K562 (cell line): ENCODE measurements at regions not wholly inside any gene's neighbourhood (a gene's known extent, or its start where the extent isn't known, plus 50 kb on each side); places are given as distances from the start of the nearest gene placed in this dataset.

Source experiments
- ATAC-seq: fragments of 200-7000 bp; cut with Tn5 transposase; 3 replicates; pipeline ENCODE4 v1.9.1; 2020; ENCODE audit warnings: moderate library complexity
- BruUV-seq: library from RNA; stranded (reverse); fragments of 400-500 nt; replicated peaks from 2 replicates; lab custom pipeline; 2021; lab: Mats Ljungman, UMichigan
- CTCF ChIA-PET: fragments of 300-600 bp; formaldehyde crosslinking; extraction: SDS; loops from one replicate; lab custom pipeline; 2021; ENCODE audit warnings: low intra/inter-chr PET ratio; lab: Yijun Ruan, JAX
- POLR2A ChIA-PET: fragments of 300-600, 350-650 bp; sonication (Branson Sonifier 250); formaldehyde crosslinking; extraction: SDS; loops from one replicate; lab custom pipeline; 2021; ENCODE audit warnings: antibody characterized with exemption, inconsistent platforms; lab: Yijun Ruan, JAX
- DNase-seq, 4 experiments: peaks; one replicate each; pipeline versions ENCODE4 v3.0.0 to v3.0.0-alpha.2; 2011 to 2018; ENCODE audit warnings: low spot score in 3 of 4, mixed read lengths in 3 of 4; ENCODE audit errors: extremely low read depth in 1 of 4
- FAIRE-seq: peaks from 2 replicates; lab custom pipeline; 2011; peaks lifted over from hg19 to GRCh38; lab: Jason Lieb, UNC
- H2AFZ ChIP-seq: 2 replicates; pipeline ENCODE4 v1.6.0; 2011; ENCODE audit warnings: low read depth, low read length, control low read depth, inconsistent platforms
- H3K27ac ChIP-seq: fragments of 200-600 bp; 3 replicates; pipeline ENCODE4 v1.8.0; 2011; ENCODE audit warnings: low read depth, mild to moderate bottlenecking, control low read depth, inconsistent platforms, low read length, moderate library complexity, mixed read lengths; ENCODE audit errors: extremely low read depth
- H3K27me3 ChIP-seq, 2 experiments: fragments of 300-600 bp in 1 of 2; 2 replicates in 1 of 2; 3 replicates in 1 of 2; pipeline versions ENCODE4 v1.6.0 to v1.8.0; 2011; ENCODE audit warnings: inconsistent platforms in 2 of 2, low read length in 2 of 2, mild to moderate bottlenecking in 1 of 2, mixed read lengths in 1 of 2, moderate library complexity in 1 of 2; ENCODE audit not compliant: control insufficient read depth in 2 of 2, insufficient read depth in 2 of 2
- H3K36me3 ChIP-seq: fragments of 300-600 bp; 3 replicates; pipeline ENCODE4 v1.8.0; 2011; ENCODE audit warnings: mild to moderate bottlenecking, low read length, inconsistent platforms; ENCODE audit not compliant: control insufficient read depth, insufficient read depth
- H3K4me1 ChIP-seq, 2 experiments: fragments of 200-600 bp in 1 of 2; replicated peaks in 1 of 2; 2 replicates in 1 of 2; 3 replicates in 1 of 2; pipeline versions ENCODE4 v1.5.1 to v1.8.0; 2011; ENCODE audit warnings: inconsistent platforms in 2 of 2, low read length in 2 of 2, mild to moderate bottlenecking in 1 of 2, mixed read lengths in 1 of 2, moderate library complexity in 1 of 2; ENCODE audit not compliant: control insufficient read depth in 2 of 2, insufficient read depth in 2 of 2
- H3K4me2 ChIP-seq: 2 replicates; pipeline ENCODE4 v1.6.1; 2011; ENCODE audit warnings: low read length, control low read depth, inconsistent platforms, mixed read lengths; ENCODE audit not compliant: insufficient read depth
- H3K4me3 ChIP-seq: fragments of 200-600 bp; sonication (generic), shearing (Covaris generic); 2 replicates; pipeline ENCODE4 v1.5.1; 2016; ENCODE audit warnings: control low read depth, inconsistent platforms
- H3K79me2 ChIP-seq: fragments of 200-600 bp; 3 replicates; pipeline ENCODE4 v1.8.0; 2011; ENCODE audit warnings: low read length, inconsistent platforms; ENCODE audit not compliant: control insufficient read depth, insufficient read depth
- H3K9ac ChIP-seq, 2 experiments: 2 replicates each; pipeline versions ENCODE4 v1.6.0 to v1.6.1; 2011; ENCODE audit warnings: low read depth in 2 of 2, low read length in 2 of 2, control low read depth in 1 of 2, inconsistent platforms in 1 of 2, mild to moderate bottlenecking in 1 of 2, mixed read lengths in 1 of 2; ENCODE audit not compliant: insufficient read depth in 1 of 2
- H3K9me1 ChIP-seq: one replicate; pipeline ENCODE4 v1.6.0; 2011; ENCODE audit warnings: inconsistent platforms, mild to moderate bottlenecking, low read length, moderate library complexity; ENCODE audit not compliant: control insufficient read depth, insufficient read depth
- H3K9me3 ChIP-seq: replicated peaks from 2 replicates; pipeline ENCODE4 v1.5.1; 2011; ENCODE audit warnings: low read depth, low read length, inconsistent platforms; ENCODE audit not compliant: control insufficient read depth, insufficient read depth
- H4K20me1 ChIP-seq: replicated peaks from 2 replicates; pipeline ENCODE4 v1.6.1; 2011; ENCODE audit warnings: low read length, inconsistent platforms, mixed read lengths; ENCODE audit not compliant: control insufficient read depth, insufficient read depth
- AFF1 ChIP-seq, 2 experiments: fragments of 450-650 bp; IDR thresholded peaks; 2 replicates each; pipeline ENCODE4 v1.6.1; 2018; ENCODE audit warnings: mild to moderate bottlenecking in 2 of 2, low read depth in 1 of 2; ENCODE audit not compliant: partially characterized antibody in 2 of 2
- CHD1 ChIP-seq: fragments of 200-600 bp; sonication (generic); IDR thresholded peaks from one replicate; pipeline ENCODE4 v1.6.1; 2012; ENCODE audit warnings: mild to moderate bottlenecking, moderate library complexity, low read length, inconsistent platforms
- FOSL1 ChIP-seq: fragments of 200-800 bp; sonication (Bioruptor generic); conservative IDR thresholded peaks from 2 replicates; pipeline ENCODE4 v1.6.1; 2016; ENCODE audit warnings: missing genetic modification characterization, missing compliant biosample characterization
- HNRNPL ChIP-seq: fragments of 200-400 bp; formaldehyde crosslinking; IDR thresholded peaks from 2 replicates; pipeline ENCODE4 v1.6.1; 2017; ENCODE audit warnings: low read depth, mild to moderate bottlenecking, low read length
- MCM3 ChIP-seq: fragments of 450-650 bp; IDR thresholded peaks from 2 replicates; pipeline ENCODE4 v1.6.1; 2016
- NR2C2 ChIP-seq, 2 experiments: fragments of 200-800 bp in 1 of 2; sonication (Bioruptor generic) in 1 of 2; sonication (generic) in 1 of 2; formaldehyde crosslinking in 1 of 2; IDR thresholded peaks; 2 replicates each; pipeline versions ENCODE4 v1.6.1 to v1.8.0; 2016 to 2022; ENCODE audit warnings: mild to moderate bottlenecking in 1 of 2, missing compliant biosample characterization in 1 of 2, missing genetic modification characterization in 1 of 2, missing genetic modification reagents in 1 of 2
- PHTF2 ChIP-seq: fragments of 250-450 bp; sonication (Bioruptor Pico); IDR thresholded peaks from 2 replicates; pipeline ENCODE4 v1.5.0; 2021; ENCODE audit warnings: mild to moderate bottlenecking
- RBM15 ChIP-seq: fragments of 200-400 bp; formaldehyde crosslinking; IDR thresholded peaks from 2 replicates; pipeline ENCODE4 v1.6.1; 2018; ENCODE audit warnings: mild to moderate bottlenecking, low read length, moderate library complexity; ENCODE audit not compliant: insufficient read depth
- RBM25 ChIP-seq: fragments of 200-400 bp; formaldehyde crosslinking; IDR thresholded peaks from 2 replicates; pipeline ENCODE4 v1.6.1; 2018; ENCODE audit warnings: low read length, low read depth, moderate library complexity; ENCODE audit not compliant: severe bottlenecking
- RHOXF2B ChIP-seq: fragments of 250-450 bp; sonication (Bioruptor Pico); conservative IDR thresholded peaks from 2 replicates; pipeline ENCODE4 v1.5.1; 2021
- SMARCA5 ChIP-seq: fragments of 450-650 bp; IDR thresholded peaks from 2 replicates; pipeline ENCODE4 v1.6.1; 2016
- ZNF24 ChIP-seq: fragments of 450-650 bp; IDR thresholded peaks from 2 replicates; pipeline ENCODE4 v1.6.1; 2016
- ZNF316 ChIP-seq: fragments of 450-650 bp; IDR thresholded peaks from 2 replicates; pipeline ENCODE4 v1.6.1; 2016
- WGBS: fragments of 100-300 bp; shearing (Covaris generic); methylation state at CpG from one replicate; pipeline ENCODE4 v1.1.6; 2016; ENCODE audit warnings: low coverage, mixed read lengths; ENCODE audit not compliant: insufficient coverage; ENCODE audit errors: missing lambda C conversion rate; 5-methylcytosine and 5-hydroxymethylcytosine counted together
- in situ Hi-C: fragments of 300-500 bp; cut with MboI; formaldehyde crosslinking; loops from 4 replicates; pipeline ENCODE4 v1.15.0; 2018; ENCODE audit warnings: inconsistent platforms, mixed read lengths
- intact Hi-C: fragments of 100-400 bp; cut with micrococcal nuclease; formaldehyde crosslinking; loops from 2 replicates; pipeline ENCODE4 v1.14.2; 2022

DNA sequence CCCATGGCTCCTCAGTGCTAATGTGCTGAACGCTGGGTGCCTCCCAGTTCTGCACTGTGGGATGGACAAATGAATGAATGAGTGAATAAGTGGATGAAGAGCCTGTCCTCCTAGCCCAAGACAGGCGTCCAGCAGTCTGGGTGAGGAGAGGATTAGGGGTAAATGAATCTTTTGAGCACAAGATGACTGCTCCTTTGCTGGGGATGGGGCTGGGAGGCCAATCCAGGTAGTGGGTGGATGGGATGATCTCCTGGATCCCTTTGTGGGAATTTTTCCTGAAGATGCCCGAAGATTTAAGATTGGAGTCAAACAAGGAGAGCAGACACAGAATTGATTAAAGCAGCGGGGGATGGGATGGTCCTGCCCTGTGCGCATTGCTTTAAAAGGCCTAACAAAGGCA lies 65.3 kb upstream of the MLN start:
- intact Hi-C loops (no loop called here), in situ Hi-C loops (no loop called here)
- POLR2A ChIA-PET: interaction anchor here (0.7 to 1.6 kb wide), 6 partner anchors 8 to 29 kb away, joined by 3 to 5 read pairs (median 4); no protein-coding TSS in a partner anchor
- no peak for FAIRE-seq
- H3K27me3 ChIP-seq: peaks cover 36 to 74% of the 10 kb centered on the region in 2 experiments
- no peak for DNase-seq
- H3K4me1 ChIP-seq: no peaks in the 10 kb centered on the region; a peak in 1 of 5 replicates
- no peaks in the 10 kb centered on the region for H3K79me2 ChIP-seq
- no peak overlapping the region for H3K27ac ChIP-seq
- WGBS: 12% methylated on average over 5 of the region's 5 CpGs
- H3K36me3 ChIP-seq: no peaks in the 10 kb centered on the region
- CTCF ChIA-PET: no interaction called here
- H4K20me1 ChIP-seq: no peaks in the 10 kb centered on the region; the same call in 1 of the 2 replicates
- H3K9me3 ChIP-seq: no peaks in the 10 kb centered on the region
- no peaks in the 10 kb centered on the region for H3K9me1 ChIP-seq
- no peak overlapping the region for H3K9ac ChIP-seq
- H3K4me3 ChIP-seq: no peak overlapping the region
- no TSS peak for BruUV-seq
- H2AFZ ChIP-seq: no peak overlapping the region
- ATAC-seq: no peak
- TF ChIP-seq ZNF24 (0 out of 2 replicates have a peak, but pooled peaks have one; percentile 27), ZNF316 (no peak), RHOXF2B (CRISPR knock-in tag) (no peak), RBM15 (no peak), SMARCA5 (no peak)
- H3K4me2 ChIP-seq: no peak overlapping the region

DNA sequence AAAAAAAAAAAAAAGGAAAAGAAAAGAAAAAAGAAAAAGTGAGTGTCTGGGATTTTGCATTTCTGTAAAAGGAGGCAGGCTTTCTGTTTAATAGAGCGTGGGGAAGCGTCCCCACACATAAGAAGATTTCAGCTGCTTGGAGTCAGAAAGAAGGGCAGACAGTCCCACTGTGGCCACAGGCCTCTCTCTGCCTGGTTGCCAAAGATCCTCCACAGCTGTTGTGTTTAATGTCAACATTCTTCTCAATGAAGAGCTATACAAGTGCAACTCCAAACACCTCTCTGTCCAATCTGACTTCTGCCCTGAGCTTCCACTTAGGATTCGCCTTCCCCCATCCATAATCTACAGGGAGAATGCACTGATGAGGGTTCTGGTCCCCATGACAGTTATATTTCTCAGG lies 64.3 kb upstream of the MLN start:
- Histone ChIP-seq H2AFZ (no peak overlapping the region), H3K79me2 (no peaks in the 10 kb centered on the region), H3K27me3 (peaks cover 32 to 69% of the 10 kb centered on the region in 2 experiments), H3K27ac (no peak overlapping the region), H3K4me2 (no peak overlapping the region), H3K9me3 (no peaks in the 10 kb centered on the region), H3K4me3 (no peak overlapping the region), H3K9ac (no peak overlapping the region), H3K36me3 (no peaks in the 10 kb centered on the region), H4K20me1 (no peaks in the 10 kb centered on the region; the same call in 1 of the 2 replicates), H3K4me1 (peaks cover 0 to 5% of the 10 kb centered on the region in 2 experiments; a peak in 3 of 5 replicates), H3K9me1 (no peaks in the 10 kb centered on the region)
- no peak for FAIRE-seq
- no TSS peak for BruUV-seq
- CTCF ChIA-PET: no interaction called here
- 9% methylated on average over 3 of the region's 3 CpGs for WGBS
- POLR2A ChIA-PET: interaction anchor here (1.4 kb wide), 1 partner anchor 10 kb away, joined by 4 read pairs; no protein-coding TSS in a partner anchor
- DNase-seq: no peak
- in situ Hi-C loops: no loop called here
- intact Hi-C loops: no loop called here
- ATAC-seq: no peak
- TF ChIP-seq CHD1 (no peak), NR2C2 (CRISPR knock-in tag; IDR thresholded peaks at IDR 0.05) (no peak), NR2C2 (tag; IDR thresholded peaks at IDR 0.05) (no peak), AFF1 (IDR thresholded peaks at IDR 0.05; ENCODE audit: low read depth in 1 of 2, partially characterized antibody in 2 of 2) (no peak), HNRNPL (no peak), PHTF2 (CRISPR knock-in tag) (no peak), FOSL1 (tag) (no peak), RBM25 (no peak), MCM3 (no peak)
